GM13976 (cell line): ENCODE measurements at regions not wholly inside any gene's neighbourhood (a gene's known extent, or its start where the extent isn't known, plus 50 kb on each side); places are given as distances from the start of the nearest gene placed in this dataset.

Experiments
- DNase-seq: peaks from one replicate; pipeline ENCODE4 v3.0.0; 2012; ENCODE audit warnings: low spot score
- CTCF ChIP-seq: IDR thresholded peaks from 2 replicates; pipeline ENCODE4 v1.5.1; 2012; ENCODE audit warnings: borderline replicate concordance, mild to moderate bottlenecking; ENCODE audit not compliant: insufficient read depth; ENCODE audit errors: extremely low read depth, missing control alignments, control extremely low read depth
- in situ Hi-C: fragments of 300-500 bp; cut with MboI; formaldehyde crosslinking; loops from one replicate; pipeline ENCODE4 v1.12.0; 2022; ENCODE audit warnings: low sequenced_read_pairs, mixed read lengths, inconsistent platforms; ENCODE audit not compliant: unreplicated experiment

- in situ Hi-C loops, result no loop called here
- no peak for DNase-seq
- no peak for TF ChIP-seq CTCF
These were observed 113.8 kb downstream of the CEBPB start for GRCh38 chr20:50304501-50304856.

GRCh38 chr20:50304923-50305635 is 114.4 kb downstream of the CEBPB start:
- DNase-seq, result no peak
- TF ChIP-seq CTCF, result no peak
- in situ Hi-C loops, result no loop called here

- DNase-seq, result no peak
- no peak for TF ChIP-seq CTCF
- in situ Hi-C loops, result no loop called here
These were observed 115.2 kb downstream of the CEBPB start for GRCh38 chr20:50305636-50306477.

- TF ChIP-seq CTCF, result no peak
- in situ Hi-C loops, result no loop called here
- no peak for DNase-seq
These were observed 116.1 kb downstream of the CEBPB start for GRCh38 chr20:50306478-50307423.

- no peak for DNase-seq
- in situ Hi-C loops, result no loop called here
- TF ChIP-seq CTCF, result no peak
These were observed 117.5 kb downstream of the CEBPB start for GRCh38 chr20:50308166-50308512.
